Dermis microvascular lymphatic vessel endothelial cell (primary cell): ENCODE measurements at regions not wholly inside any gene's neighbourhood (a gene's known extent, or its start where the extent isn't known, plus 50 kb on each side); places are given as distances from the start of the nearest gene placed in this dataset.

Experiments used
- DNase-seq, 2 donors: peaks; one replicate each; pipeline versions ENCODE4 v3.0.0 to v3.0.0-alpha.2; 2010; ENCODE audit warnings: low read depth in 2 of 2

GRCh38 chr7:7117935-7118586 is 64.3 kb upstream of the C1GALT1 start:
- DNase-seq = no peak

GRCh38 chr7:7118822-7119221 is 63.5 kb upstream of the C1GALT1 start:
- DNase-seq = no peak

- DNase-seq = no peak
Measured at GRCh38 chr7:7119729-7120128, 62.6 kb upstream of the C1GALT1 start.

- DNase-seq = no peak
Measured at GRCh38 chr7:7122033-7122478, 60.3 kb upstream of the C1GALT1 start.

GRCh38 chr7:7122701-7123281 is 59.6 kb upstream of the C1GALT1 start:
- no peak for DNase-seq

- no peak for DNase-seq
Measured at GRCh38 chr7:7125963-7126362, 56.4 kb upstream of the C1GALT1 start.

GRCh38 chr7:7127773-7128172 is 54.6 kb upstream of the C1GALT1 start:
- DNase-seq = no peak

GRCh38 chr7:7129381-7129780 is 53.0 kb upstream of the C1GALT1 start:
- DNase-seq = no peak

- no peak for DNase-seq
Measured at GRCh38 chr7:7131273-7131672, 51.1 kb upstream of the C1GALT1 start.
